ENCODE measurements at regions not wholly inside any gene's neighbourhood (a gene's known extent, or its start where the extent isn't known, plus 50 kb on each side); places are given as distances from the start of the nearest gene placed in this dataset.

GRCh38 chr10:130345728-130346127 lies 209.5 kb downstream of the GLRX3 start:
- Histone ChIP-seq H3K27ac (no peak overlapping the region), H3K4me1 (no peaks in the 10 kb centered on the region), H3K4me3 (no peak overlapping the region), H3K27me3 (no peaks in the 10 kb centered on the region), H3K9me3 (no peaks in the 10 kb centered on the region), H3K36me3 (no peaks in the 10 kb centered on the region)
- intact Hi-C loops (cut with DNase I; ENCODE audit: low total_unique reads), result no loop called here
- DNase-seq, result no peak
- TF ChIP-seq POLR2A (IDR thresholded peaks at IDR 0.05) (no peak), CTCF (IDR thresholded peaks at IDR 0.05) (no peak)

DNA sequence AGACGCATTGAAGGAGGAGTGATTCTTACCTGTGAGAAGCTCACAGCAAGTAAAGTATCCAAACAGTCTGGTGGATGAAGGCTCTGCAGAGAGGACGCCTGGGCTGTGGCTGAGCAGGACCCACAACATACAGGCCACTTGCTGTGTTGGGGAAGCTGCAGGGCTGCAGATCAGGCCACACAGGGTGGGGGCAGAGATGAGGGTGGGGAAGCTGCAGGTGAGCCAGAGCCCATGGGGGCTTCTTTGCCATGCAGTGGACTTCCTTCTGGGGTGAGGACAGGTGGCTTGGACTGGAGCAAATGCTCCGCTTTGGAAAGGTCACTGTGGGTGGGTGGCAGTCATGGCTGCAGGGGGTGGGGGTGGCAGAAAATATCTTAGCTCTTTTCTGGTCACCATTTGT lies 214.8 kb downstream of the GLRX3 start:
- DNase-seq, result no peak
- Histone ChIP-seq H3K4me1 (no peaks in the 10 kb centered on the region), H3K27ac (no peak overlapping the region), H3K9me3 (no peaks in the 10 kb centered on the region), H3K27me3 (no peaks in the 10 kb centered on the region), H3K36me3 (no peaks in the 10 kb centered on the region), H3K4me3 (no peak overlapping the region)
- intact Hi-C loops (cut with DNase I; ENCODE audit: low total_unique reads), result no loop called here
- TF ChIP-seq CTCF (IDR thresholded peaks at IDR 0.05), result no peak
- no peak for TF ChIP-seq POLR2A (IDR thresholded peaks at IDR 0.05)

DNA sequence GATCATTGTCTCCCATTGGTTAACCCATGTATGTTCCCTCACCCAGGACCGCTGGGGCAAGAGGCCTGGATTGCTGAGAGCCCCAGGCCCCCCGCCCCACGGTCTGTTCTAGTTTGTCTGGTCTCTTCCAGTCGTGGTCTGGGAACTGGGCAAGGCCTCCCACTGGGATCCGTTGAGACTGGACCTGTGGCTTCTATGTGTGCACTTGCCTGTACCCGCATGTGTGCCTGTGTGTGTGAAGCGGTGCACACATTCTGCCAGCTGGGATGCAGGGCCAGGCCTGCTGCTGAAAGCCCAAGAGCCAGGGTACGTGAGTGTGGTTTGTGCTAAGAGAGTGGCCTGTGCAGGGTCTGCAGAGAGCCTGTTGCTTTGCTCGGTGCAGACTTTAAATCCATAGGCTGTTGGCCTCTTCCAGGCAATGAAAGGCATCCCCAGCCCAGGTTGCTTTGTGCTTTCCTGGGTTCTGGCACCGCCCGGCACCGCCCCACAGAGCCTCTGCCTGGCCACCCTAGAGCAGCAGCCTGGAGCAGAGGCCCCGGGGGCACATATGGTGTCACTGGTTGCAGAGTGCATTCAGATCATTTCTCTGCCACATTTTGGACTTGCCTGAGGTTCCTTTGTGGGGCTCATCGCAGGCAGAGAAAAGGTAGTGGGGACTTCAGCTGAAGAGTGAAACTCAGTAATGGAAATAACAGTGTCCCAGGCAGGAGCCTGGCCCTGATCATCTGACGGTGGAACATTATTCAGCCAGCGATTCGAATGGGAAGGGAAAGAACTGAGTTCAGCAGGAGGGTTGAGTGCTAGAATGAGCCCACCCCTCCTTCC lies 215.5 kb downstream of the GLRX3 start:
- Histone ChIP-seq H3K27ac (no peak overlapping the region), H3K4me3 (no peak overlapping the region), H3K36me3 (no peaks in the 10 kb centered on the region), H3K27me3 (no peaks in the 10 kb centered on the region), H3K4me1 (no peaks in the 10 kb centered on the region), H3K9me3 (no peaks in the 10 kb centered on the region)
- TF ChIP-seq CTCF (IDR thresholded peaks at IDR 0.05) (no peak), POLR2A (IDR thresholded peaks at IDR 0.05) (no peak)
- intact Hi-C loops (cut with DNase I; ENCODE audit: low total_unique reads), result no loop called here
- DNase-seq, result no peak

GRCh38 chr10:130352291-130352645 lies 216.1 kb downstream of the GLRX3 start:
- Histone ChIP-seq H3K4me1 (no peaks in the 10 kb centered on the region), H3K4me3 (no peak overlapping the region), H3K27ac (no peak overlapping the region), H3K9me3 (no peaks in the 10 kb centered on the region), H3K36me3 (no peaks in the 10 kb centered on the region), H3K27me3 (no peaks in the 10 kb centered on the region)
- intact Hi-C loops (cut with DNase I; ENCODE audit: low total_unique reads), result no loop called here
- no peak for TF ChIP-seq CTCF (IDR thresholded peaks at IDR 0.05)
- TF ChIP-seq POLR2A (IDR thresholded peaks at IDR 0.05), result no peak
- no peak for DNase-seq

- H3K36me3 ChIP-seq, result no peaks in the 10 kb centered on the region
- no peak overlapping the region for H3K4me3 ChIP-seq
- TF ChIP-seq POLR2A (IDR thresholded peaks at IDR 0.05) (no peak), CTCF (IDR thresholded peaks at IDR 0.05) (no peak)
- DNase-seq, result no peak
- H3K27ac ChIP-seq, result no peak overlapping the region
- intact Hi-C loops (cut with DNase I; ENCODE audit: low total_unique reads), result no loop called here
- no peaks in the 10 kb centered on the region for H3K9me3 ChIP-seq
- no peaks in the 10 kb centered on the region for H3K4me1 ChIP-seq
- H3K27me3 ChIP-seq, result no peaks in the 10 kb centered on the region
Measured at GRCh38 chr10:130353928-130354572, 217.9 kb downstream of the GLRX3 start.
